GM19240 (cell line): ENCODE measurements at regions not wholly inside any gene's neighbourhood (a gene's known extent, or its start where the extent isn't known, plus 50 kb on each side); places are given as distances from the start of the nearest gene placed in this dataset.
"Not testable (repeated sequence)": the region's sequence is repeated elsewhere in the genome, so short reads cannot be mapped to it uniquely, and the experiment has no call there.

Experiments
- DNase-seq: peaks from one replicate; pipeline ENCODE4 v3.0.0; 2011; ENCODE audit warnings: low spot score; ENCODE audit not compliant: insufficient read length

DNA sequence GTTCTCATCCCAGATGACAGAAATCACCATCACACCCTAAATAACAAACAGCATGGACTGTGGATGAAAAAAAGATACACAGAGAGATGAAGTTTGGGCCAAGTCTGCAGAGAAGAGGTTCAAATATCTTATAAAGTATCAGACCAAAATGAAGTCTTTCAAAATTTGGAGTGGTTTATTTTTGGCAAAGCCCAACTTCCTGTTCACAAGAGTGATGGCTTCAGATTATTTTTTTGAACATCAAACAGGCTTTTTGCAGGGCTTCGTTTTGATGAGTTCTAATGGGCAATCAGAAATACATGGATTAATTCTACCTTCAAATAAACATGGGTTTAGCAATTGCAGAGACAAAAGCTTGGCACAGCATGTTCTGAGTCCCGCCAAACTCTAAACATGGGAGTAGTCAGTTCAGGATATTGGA, 378.2 kb upstream of the RPS23 start:
- DNase-seq: no peak

DNA sequence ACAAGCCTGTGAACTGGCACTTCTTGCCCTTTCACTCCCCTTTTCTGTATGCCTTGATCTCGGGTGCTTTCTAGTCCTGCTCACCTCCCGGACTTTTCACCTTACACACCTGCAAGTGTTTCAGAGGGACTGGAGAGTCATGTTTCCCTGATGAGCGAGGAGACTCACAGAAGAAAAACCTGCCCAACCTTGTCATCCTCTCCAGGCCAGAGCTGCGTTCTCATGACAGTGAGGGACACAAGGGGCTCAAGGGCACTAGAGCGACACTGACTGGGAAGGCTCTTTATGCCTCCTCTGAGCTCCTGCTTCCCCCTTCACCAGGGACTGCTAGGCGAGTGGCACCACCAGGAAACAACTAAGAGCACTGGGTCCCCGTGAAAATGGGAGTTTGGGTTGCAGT, 376.9 kb upstream of the RPS23 start:
- DNase-seq: no peak

DNA sequence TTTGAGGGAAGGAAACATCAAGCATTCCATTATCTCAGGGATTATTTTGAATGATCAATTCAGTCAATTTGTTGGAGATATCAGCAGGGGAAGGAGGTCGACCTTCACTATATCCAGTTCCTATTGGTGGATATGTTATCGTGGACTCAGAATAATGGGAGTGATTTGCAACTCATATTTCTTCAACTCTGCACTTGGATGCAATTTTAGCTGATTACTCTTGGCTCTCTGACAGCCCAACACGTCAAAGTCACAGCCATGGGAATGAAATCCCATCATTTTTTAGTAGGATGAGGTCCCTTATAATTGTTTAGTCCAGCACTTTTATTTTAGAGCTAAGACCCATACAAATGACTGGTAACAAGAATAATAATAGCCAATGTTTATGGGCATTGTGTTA, 371.8 kb upstream of the RPS23 start:
- DNase-seq: no peak

DNA sequence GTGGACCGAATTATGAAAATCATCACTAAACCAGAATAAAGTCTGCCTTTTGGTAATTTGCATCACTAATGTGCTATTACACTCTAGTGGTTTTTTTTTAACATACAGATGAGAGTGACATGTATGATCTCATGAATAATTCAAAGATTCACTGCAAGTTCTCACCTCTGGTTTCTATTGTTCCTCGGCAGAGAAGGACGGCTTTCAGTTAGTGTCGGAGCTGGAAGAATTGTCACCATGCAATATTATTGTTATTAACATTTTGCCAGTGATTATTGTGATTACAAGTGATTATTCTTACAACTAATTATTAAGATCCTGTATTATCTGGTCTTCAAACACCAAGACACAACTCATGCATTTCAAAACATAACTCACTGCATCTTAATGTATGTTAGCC, 366.6 kb upstream of the RPS23 start:
- DNase-seq: no peak

DNA sequence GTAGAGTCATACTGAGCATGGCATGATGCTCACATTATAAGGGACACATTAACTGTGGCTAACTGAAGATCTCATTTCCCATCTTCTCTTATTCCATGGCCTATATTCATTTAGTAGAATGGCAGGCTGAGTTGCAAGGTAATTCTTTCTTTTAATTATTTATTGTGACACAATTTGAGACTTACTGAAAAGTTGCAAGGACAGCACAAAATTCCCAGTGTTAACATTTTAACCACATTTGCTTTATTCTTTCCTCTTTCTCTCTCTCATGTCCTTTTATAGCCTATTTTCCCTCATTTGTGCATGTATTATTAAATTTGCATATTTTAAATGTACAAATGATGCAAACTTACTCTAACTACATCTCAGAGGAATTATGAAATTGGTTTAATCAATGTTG, 366.1 kb upstream of the RPS23 start:
- DNase-seq: no peak

DNA sequence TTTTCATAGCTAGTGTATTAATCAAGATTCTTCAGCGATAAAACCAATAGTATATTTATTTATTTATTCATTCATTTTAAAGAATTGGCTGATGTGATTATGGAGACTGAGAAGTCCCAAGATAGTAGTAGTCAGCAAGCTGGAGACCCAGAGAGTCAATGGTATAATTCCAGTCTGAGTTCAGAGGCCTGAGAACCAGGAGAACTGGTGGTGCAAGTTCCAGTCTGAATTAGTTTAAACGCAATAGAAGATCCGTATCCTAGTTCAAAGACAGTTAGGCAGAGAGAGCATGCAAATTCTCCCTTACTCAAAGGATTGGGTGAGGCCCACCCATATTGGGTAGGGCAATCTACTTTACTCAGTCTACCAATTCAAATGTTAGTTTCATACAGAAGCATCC, 364.2 kb upstream of the RPS23 start:
- no peak for DNase-seq

DNA sequence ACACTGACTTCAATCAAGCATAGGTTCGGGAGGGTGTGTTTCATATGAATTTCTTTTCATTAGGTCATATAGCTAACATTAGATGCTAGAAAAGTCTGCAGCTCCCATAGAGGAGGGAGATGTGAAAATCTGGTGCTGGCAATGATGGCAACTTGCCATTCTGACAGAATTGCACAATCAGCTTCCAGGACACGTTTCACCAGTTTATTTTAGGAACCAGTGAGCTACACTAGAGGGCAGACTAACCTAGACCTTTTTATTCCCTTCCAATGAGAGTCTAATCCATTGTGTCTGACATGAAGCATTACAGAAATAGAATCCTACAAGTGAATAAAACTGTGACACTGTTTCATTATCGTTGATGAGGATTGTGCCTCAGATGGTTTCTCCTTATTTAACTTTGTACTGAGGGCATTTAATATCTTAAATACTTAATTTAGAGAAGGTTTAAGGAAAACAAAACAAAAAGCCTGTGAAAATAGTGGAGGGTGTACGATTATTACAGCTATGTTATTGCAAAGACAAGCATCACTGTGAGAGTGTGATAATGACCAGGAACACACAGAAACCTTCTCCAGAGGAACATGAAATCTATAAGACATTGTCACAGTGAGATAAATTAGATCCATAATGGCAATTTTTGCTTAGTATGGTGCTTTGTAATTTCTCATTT, 363.3 kb upstream of the RPS23 start:
- DNase-seq: peak; percentile 12

DNA sequence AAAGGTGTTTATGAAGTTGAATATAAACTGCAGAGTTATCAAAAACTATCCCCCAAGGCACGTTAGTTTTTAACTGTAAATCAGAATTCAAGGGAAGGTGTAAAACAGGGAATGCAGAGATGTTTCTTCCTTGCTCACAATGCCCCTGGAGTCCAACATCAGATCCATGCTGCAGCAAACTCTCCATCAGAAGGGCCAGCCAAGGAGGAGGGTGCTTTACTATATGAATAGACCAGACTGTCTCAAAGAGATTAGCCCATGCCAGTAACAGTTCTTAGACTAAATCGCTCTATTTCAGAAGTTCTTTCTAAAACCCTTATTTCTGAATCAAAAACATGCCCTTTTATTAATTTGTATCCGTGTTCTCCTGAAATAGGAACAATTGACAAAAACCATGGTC, 362.8 kb upstream of the RPS23 start:
- DNase-seq: no peak

DNA sequence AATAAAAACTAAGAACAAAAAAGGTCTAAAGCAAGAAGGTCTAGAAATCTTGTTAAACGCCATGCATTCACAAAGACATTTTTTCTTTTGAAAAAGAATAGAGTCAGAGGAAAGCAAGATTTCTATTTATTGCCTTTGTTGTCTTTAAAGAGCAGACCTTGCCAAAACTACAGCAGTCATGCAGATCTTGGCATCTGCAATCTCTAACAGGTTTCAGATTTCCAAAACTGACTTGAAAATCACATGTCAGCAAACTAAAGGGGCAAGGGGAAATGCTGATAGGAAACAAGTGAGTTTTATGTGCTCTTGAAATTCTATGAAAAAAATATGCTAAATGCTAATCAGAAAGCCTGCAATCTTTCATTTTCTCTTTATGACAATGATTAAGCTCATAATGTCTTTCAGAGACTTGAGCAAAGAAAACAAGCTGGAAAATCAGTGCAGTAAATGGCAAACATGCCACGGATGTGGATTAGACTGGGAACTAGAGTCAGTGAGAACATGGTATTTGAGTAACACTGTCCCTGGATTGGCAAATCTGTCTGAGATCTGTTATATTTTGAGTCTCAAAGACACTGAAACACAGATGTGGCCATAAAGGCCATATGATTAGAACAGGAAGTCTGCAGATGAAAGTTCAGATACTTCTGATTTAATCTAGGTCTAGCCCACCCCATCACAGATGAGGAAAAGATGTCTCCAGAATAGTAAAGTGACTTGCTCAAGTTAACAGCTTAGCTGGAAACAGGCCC, 361.4 kb upstream of the RPS23 start:
- DNase-seq: no peak

DNA sequence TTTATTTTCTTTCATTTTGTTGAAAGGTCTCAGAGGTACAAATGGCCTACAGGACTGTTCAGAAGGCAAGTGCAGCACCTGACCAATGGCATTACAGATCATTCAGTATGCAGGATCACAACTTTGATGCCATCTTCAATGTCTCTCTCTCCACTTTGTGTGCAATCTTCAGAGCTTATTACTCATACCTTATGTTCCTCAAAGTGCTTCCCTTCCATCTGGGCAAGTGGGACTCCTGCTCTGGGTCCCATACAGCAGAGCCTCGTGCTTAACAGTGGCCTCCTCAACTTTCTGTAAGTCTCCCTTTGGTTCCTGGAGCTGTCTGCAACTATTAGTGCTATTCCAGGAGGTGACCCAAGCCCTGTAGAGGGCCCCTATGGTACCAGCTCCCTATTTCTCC, 358.4 kb upstream of the RPS23 start:
- no peak for DNase-seq

DNA sequence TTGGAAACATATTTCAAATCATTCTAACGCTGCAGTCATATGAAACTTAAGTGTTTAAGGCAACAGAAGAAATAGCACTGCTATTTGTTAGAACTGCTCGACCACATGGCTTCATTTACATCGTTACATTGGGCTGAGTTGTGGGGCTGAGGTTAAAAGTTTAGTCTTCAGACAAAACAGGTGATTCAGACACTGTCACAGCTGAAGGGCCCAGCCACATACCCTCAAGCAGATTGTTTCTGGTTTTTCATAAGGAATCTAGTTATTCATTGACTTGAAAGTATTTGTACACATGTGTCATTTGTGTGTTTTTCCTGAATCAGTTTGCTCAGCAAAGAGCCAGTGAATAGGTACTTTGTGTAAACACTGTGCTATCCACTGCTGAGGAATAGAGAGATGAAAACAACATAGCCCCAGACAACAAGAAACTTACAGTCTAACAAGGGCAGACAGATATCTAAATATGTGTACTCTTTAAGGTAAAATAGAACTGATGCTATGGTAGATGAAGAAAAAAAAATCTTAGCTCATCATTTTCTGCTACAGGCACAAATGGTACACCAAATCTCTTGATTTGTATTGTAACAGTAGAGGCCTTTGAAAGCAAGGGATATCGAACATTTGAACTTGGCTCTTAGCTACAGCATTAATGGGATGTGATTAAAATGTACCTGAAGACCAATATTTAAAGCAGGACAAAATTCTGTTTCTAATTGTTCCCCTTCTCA, 357.6 kb upstream of the RPS23 start:
- DNase-seq: no peak

DNA sequence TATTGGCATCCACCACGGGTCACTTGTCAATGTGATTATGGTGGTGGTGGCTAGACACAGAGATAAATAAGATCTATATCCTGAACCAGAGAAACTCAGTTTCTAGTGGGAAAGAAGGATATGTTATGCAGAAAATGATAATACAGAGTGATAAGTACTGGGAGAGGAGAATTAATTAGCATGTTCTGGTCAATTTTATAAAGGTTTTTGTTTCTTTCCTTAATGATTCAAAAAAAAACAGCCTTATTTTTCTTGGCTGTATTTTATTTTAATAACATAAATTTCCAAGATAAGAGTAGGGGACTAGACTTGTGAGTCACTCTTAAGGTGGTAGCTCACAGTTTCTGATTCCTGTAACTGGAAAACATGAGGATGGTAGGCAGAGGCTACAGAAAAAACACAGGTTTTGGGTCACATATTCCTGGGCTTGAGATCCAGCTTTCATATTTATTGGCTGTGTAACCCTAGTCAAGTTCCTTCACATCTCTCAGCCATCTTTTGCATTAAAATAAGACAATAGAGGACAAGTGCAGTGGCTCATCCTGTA, 350.3 kb upstream of the RPS23 start:
- no peak for DNase-seq

DNA sequence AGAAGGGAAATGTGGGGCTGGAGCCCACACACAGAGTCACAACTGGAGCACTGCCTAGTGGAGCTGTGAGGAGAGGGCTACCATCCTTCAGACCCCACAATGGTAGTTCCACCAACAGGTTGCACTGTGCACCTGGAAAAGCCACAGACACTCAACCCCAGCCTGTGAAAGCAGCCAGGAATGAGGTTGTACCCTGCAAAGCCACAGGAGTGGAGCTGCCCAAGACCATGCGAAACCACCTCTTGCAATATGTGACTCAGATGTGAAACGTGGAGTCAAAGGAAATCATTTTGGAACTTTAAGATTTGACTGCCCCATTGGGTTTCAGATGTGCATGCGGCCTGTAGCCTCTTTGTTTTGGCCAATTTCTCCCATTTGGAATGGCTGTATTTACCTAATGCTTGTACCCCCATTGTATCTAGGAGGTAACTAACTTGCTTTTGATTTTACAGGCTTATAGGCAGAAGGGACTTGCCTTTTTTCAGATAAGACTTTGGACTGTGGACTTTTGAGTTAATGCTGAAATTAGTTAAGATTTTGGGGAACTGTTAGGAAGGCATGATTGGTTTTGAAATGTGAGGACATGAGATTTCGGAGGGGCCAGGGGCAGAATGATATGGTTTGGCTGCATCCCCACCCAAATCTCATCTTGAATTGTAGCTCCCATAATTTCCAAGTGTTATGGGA, 348.9 kb upstream of the RPS23 start:
- not testable (repeated sequence) for DNase-seq

DNA sequence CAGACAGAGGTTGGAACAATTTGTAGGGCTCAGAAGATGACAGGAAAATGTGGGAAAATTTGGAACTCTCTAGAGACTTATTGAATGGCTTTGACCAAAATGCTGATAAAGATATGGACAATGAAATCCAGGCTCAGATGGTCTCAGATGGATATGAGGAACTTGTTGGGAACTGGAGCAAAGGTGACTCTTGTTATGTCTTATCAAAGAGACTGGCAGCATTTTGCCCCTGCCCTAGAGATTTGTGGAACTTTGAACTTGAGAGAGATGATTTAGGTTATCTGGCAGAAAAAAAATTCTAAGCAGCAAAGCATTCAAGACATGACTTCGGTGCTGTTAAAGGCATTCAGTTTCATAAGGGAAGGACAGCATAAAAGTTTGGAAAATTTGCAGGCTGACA, 347.9 kb upstream of the RPS23 start:
- not testable (repeated sequence) for DNase-seq

DNA sequence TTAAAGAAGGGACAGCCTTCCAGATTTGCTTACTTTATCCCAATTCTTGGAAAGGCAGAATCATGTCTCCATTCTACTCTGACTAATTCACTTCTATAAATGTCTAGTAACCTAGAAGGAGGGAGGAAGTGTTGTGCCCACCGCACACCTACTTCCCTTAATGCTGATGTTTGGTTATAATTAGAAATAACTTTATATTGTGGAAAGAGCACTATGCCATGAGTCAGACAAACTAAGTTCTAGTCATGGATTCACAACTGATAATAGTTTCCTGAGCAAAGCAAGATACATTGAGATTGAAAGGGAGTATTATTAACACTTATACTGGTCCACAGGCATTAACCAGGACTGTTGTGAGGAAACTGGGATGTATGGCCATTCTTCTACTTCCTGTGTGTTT, 345.9 kb upstream of the RPS23 start:
- no peak for DNase-seq

DNA sequence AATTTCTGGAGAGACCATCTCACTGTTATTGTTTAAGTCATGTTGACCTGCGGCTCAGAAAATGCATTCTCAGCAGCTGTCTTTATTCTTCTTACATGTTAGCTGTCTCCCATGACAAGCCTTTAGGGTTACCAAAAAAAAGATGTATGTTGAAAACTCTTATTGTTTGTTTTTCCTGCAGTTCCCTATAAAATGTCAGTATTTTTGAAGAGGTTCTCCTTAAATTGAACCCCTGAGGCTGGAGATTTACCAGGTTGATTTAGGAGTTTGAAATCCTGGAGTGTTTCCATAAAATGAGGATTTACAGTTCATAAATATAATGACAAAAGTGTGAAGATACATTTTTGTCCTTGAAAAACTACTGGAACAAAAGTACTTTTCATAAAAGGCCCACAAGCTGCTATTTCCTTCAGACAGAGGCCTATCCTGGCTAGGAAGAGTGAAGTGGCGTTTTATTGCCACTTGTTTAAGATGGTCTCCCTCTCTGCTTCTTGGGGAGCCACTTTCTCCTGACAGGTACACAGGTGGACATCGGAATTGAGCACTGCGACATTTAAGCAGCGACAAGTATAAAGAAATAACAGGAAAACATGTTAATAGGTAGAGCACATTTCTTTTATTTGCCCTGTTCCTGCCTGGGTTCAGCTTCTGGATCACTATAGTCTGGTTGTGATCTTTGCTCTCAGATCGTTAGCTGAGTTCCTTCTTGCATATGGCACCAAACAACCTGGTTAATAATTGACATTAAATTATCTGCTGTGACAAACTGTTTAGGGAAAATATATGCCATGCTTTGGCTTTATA, 344.8 kb upstream of the RPS23 start:
- DNase-seq: no peak

DNA sequence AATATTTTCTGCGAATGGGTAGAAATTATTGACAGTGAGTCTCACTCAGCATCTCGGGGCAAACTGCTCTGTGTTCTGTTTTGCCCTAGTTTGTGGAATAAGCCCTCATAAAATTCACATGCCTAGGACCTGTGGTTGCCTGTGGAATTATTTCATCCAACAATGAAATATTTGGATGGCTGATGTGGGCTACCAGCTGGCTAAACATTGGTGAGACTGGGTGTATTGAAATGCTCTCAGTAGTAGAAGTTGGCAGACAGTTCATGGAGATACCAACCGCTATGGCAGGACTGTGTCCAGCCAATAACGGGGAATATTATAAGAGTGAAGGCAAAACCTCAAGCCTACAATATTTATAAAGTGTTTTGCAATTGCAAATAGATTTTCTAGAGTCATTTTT, 344.1 kb upstream of the RPS23 start:
- no peak for DNase-seq

DNA sequence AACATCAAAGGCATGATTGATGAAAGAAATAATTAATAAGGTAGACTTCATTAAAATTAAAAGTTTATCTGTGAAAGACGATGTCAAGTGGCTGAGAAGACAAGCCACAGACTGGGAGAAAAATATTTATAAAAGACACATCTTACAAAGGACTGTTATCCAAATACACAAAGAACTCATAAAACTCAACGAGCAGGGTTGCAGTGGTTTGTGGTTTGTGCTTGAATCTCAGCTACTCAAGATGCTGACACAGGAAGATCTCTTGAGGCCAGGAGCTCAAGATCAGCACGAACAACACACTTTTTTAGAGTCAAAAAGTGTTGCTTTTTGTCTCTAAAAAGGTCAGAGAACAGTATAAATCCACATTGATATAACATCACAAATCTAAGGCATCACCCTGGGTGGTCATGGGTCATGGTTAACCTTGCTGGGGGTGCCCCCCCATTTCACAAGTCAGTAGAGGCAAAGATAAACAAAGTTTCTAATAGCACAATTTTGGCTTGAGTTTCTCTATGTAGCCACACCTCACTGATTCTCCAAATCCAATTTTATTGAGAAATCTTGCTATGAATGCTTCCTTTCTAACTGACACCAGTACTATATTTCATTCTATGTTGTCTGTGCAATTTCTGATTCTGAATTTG, 342.9 kb upstream of the RPS23 start:
- DNase-seq: no peak

DNA sequence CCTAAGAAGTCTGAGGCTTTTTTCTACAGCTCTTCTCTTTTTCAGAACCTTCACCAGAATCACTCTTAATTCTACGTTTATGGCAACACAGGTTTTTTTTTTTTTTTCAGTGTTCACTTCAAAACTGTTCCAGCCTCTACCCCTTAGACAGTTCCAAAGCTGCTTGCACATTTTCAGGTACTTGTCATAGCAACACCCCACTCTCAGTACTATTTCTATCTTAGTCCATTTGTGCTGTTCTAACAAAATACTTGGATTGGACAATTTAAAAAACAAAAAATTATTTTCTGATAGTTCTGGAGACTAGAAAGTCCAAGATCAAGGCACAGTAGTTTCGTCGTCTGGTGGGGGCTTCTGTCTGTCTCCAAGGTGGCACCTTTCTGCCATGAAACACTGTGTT, 340.9 kb upstream of the RPS23 start:
- no peak for DNase-seq

DNA sequence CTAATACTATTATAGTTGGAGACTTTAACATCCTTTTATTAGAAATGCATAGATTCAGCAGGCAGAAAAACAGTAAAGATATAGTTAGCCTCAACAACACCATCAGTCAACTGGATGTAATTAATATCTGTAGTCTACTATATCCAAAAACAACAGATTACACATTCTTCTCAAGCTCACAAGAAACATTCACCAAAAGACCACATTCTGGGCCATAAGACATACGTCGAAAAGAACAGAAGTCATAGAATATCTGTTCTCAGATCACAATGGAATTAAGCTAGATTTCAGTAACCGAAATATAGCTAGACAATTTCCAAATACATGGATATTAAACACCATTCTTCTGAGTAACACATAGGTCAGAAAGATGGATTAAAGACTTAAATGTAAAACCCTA, 336.6 kb upstream of the RPS23 start:
- no peak for DNase-seq
